ENCODE measurements at regions not wholly inside any gene's neighbourhood (a gene's known extent, or its start where the extent isn't known, plus 50 kb on each side); places are given as distances from the start of the nearest gene placed in this dataset.

DNA sequence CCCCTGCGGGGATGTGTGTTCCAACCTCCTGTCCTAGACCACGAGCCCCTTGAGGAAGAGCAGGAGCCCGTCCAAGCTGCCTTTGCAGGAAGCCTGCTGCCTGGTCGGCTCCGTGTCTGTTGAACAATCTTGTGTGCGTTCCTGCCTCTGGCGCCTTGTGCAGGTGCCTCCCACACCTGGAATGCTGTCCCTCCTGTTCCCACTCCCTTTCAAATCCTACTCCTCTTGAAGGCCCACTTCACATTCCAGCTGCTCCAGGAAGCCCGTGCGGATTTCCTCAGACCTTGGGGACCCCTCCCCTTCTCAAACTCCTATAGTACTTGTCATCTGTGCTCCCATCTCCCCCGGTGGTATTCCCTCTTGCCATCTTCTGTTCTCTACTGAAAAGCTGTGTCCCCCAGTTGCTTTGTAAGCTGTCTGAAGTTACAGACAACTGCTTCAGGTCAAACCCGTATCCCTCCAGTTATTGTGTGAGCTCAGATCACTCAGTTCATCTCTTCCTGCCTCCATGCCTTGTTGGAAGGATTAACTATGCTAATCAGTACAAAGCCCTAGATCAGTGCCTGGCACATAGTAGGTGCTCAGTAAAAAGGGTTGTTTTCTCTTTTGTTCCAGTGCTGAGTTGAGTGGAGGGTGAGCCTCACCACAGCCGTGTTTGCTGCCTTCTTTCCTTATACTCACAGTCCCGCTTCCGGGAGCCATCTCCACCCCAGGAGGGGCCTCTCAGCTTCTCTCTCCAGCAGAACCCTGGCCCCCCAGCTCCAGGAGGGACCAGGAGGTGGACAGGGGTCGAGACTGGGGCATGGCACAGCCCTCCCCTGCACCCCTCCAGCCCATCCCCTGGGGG is 241.8 kb upstream of the CIBAR2 start:
- DNase-seq (ENCODE audit: extremely low read depth in 1 of 2, low read depth in 1 of 2): no peak

DNA sequence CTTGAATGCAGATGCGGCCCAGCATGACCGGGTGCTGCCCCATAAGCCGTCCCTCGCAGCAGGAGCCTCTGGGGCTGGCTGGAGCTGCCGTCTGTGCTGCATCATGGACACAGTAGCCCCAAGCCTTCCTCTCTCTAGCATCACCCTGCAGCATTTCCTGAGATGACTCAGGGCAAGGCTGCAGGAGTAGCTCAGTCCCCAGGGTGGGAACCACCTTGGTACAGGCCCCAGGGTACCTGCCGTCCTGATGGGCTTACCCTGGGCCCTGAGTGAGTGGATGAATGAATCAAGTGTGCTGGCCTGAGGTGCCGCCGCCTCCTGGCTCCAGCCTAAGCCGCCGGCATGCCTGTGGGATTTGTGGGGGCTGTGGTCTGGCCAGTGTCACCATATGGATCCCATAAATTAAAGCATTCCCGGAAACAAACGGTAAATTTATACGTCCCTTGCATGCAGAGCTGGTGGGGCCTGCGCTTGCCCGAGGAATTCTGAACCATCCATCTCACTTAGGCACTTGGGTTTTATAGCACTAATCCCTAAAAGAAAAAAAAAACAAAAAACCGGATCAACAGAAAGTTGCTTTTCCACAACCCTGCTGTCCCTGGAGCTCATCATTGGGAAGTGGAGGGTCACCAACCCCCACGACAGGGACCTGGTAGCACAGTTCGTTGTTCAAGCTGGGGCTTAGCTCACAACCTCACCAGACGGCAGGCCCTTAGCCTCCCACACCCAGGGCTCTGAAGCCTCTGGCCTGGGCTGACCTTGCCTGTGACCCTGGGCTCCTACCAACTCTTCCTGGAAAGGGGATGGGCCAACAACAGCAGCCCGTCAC is 242.6 kb upstream of the CIBAR2 start:
- no peak for DNase-seq (ENCODE audit: extremely low read depth in 1 of 2, low read depth in 1 of 2)

DNA sequence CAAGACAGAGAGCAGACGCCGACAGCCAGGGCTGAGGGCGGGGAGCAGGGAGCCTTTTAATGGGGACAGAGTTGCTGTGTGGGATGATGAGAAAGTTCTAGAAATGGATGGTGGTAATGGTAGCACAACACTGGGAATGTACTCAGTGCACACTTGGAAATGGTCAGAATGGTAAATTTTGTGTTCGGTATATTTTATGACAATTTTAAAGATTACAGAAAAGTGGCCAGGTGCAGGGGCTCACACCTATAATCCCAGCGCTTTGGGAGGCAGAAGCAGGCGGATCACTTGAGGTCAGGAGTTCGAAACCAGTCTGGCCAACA is 243.2 kb upstream of the CIBAR2 start:
- no peak for DNase-seq (ENCODE audit: extremely low read depth in 1 of 2, low read depth in 1 of 2)

DNA sequence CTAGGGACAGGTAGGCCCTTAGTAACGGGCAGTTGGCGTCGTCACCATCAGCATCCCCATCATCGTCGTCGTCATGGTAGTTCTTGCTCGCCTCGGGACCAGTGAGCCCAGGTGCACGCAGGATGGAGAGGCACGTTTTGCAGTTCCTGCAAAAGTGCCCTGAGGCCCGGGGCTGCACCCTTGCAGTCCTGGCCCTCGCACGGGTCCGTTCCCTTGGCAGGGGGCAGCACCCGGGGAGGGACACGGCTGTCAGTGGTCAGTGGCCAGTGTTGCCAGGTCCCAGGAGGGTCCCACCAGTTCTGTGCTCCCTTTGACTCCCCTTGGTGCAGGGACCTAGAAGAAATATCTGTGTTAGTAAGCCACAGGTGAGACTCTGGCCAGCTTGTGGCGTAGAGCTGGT is 243.9 kb upstream of the CIBAR2 start:
- no peak for DNase-seq (ENCODE audit: extremely low read depth in 1 of 2, low read depth in 1 of 2)

DNA sequence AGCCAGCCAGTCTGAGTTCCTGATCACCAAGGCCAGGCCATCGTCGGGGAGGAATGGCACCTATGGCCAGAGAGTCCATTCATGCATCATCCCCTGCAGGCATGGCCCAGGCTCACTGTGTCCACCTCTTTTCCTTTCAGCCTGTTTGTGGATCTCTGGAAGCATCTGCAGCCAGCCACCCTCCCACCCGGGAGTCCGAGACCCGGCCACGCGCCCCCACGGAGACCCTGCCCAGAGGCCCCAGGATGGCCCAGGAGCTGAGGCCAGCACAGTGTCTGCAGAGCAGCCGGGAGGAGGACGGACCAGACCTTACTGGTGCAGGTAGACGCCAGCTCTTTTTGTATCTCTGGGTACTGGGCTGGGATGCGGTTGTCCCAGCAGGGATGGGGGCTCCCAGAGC is 245.1 kb upstream of the CIBAR2 start:
- no peak for DNase-seq (ENCODE audit: extremely low read depth in 1 of 2, low read depth in 1 of 2)

DNA sequence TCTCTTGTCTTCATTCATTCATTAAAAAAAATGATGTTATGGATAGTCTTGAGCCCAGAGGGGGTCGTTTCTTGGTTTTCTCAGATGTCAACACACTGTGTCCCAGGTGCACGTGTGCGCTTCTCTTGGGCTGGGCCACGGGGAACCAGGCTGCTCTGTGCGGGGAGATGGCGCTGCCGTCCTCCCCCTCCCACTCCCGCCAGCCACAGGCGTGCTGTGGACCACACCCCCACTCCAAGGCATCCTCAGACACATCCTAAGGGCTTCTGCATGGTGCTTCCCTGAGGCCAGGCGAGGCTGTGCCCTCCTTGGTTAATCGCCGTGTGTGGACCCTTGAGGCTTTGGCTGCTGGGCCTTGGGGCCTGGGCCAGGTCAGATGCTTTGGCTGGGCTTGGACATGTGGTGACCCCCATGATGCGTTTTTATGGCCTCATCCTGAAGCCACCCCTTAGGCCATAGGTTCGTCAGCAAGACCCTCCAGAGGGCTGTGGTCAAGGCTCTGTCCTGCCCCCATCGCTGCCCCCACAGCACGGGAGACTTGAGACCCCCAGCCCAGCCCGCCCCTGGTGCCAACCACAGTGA is 245.7 kb upstream of the CIBAR2 start:
- no peak for DNase-seq (ENCODE audit: extremely low read depth in 1 of 2, low read depth in 1 of 2)

DNA sequence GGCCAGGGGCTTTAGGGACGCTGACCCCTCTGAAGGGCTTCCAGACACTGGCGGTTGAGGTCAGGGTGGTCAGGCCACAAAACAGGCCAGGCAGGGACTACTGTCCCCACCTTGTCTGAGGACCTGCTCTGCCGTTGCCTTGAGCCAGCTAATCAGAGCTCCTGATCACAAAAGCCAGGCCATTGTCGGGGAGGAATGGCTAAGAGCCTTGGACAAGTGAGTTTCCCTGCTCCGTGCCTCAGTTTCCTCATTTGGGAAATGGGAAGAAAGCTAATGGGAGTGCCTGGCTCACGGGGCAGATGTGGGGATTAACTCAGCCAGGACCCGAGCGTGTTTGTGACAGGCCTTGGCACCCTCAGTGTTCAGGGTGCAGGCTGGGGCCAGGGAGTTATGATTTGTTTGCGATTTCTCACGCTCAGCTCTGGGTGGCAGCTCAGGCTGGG is 246.5 kb upstream of the CIBAR2 start:
- DNase-seq (ENCODE audit: extremely low read depth in 1 of 2, low read depth in 1 of 2): no peak

DNA sequence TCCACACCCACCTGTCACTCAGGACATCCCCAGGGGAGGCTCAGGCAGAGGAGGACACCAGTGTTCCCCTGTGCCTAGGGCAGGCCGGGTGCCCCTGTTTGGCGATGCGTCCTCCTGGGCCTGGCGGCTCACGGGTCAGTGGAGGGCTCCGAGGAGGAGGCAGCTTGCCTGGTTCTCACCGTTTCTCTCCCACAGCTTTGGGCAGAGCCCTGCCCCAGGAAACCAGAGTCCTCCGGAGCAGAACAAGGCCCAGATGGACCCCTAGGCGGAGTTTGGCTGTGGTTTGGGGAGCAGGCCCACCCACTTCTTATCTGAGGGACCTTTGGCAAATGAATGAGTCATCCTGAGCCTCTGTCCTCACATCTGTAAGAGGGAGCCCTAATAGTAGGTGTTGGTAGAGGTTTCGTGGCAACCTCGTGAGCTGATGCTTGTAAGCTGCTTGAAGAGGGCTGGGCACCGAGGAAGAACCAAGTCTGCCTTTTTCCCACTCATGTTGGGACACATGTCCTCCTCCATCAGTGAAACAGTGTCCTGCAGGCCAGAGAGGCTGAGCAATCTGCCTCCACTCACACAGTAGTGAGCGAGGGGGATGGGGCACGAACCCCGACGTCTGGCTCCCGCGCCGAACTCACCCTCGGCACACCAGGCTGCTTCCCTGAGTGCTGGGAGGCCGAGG is 247.0 kb upstream of the CIBAR2 start:
- DNase-seq (ENCODE audit: extremely low read depth in 1 of 2, low read depth in 1 of 2): no peak

DNA sequence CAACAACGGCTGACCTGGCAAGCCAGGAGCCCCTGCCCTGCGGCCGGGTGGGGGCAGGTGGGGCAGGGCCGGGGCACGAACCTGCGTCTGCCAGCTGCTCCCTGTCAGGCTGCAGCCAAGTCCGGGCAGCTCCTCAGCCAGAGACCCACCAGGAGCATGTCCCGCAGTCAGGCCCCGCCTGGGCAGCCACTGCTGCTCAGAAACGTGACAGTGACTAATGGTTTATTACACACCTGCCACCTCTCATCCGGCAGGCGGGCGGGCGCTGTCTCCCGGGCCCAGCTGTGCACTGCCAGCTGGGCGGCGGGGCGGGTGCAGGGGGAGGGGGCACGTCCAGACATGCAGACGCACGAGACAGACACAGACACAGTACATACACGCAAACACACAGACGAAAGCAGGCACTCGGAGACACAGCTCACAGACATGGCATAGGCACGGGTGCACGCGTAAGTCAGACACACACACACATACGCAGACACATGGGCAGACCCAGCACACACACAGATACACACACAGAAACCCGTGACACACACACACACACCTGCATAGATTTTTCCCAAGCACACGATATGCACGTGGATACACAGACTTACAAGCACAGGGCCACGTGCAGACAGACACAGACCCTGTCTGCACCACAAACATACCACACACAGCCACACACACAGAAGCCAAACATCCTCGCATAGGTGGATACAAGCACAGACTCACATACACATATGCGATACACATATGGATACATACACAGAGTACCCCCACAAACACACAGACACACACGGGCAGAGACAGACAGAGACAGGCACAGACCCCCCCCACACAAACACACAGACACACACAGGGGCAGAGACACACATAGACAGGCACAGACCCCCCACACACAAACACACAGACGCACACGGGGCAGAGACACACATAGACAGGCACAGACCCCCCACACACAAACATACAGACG is 248.3 kb upstream of the CIBAR2 start:
- DNase-seq (ENCODE audit: extremely low read depth in 1 of 2, low read depth in 1 of 2): no peak

DNA sequence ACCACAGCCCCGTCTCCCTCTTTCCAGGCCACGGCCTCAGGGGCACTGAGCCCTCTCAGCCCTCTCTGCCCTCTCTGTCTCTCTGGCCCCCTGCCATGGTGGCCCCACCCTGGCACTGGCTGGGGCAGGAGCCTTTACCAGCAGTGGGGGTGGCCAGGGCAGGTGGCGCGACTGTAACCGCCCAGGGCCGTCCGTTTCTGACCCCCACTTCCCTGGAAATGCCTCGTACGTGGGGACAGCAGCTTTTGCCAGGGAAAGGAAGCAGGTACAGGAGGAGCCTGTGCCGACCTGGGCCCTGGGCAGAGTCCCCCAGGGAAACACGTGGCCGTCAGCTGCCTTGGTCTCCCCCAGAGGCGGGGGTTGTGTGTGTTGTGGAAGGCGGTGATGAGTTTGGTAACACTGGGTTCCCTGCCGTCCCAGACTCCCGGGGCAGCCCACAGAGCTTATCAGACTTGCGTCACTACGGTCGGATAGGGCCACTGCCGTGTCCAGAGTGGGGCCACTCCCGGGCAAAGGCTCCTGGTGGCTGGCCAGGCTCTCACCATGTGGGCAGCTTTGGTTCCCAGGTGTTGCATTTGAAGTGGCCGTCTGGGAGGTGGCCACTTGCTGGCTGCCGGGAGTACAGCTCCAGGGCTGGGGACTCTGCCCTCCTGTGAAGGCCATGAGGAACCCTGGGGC is 249.3 kb upstream of the CIBAR2 start:
- DNase-seq (ENCODE audit: extremely low read depth in 1 of 2, low read depth in 1 of 2): no peak

DNA sequence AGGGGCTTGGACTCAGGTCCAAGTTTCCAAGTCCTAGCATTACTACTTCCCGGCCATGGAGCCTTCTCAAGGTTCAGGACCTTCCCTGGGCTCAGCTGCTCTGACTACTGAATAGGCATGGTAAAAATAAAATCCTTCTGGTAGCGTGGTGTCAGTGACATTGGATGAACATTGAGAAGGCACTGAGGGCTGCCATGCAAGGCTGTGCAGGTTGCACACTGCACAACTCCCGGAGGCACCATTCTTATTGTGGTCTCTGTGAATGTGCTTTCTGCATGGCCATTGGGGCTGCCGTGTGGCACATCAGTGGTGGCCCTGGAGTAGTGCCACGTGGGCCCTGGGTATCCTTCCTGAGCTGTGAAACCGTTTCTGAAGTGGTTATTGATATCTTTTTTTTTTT is 250.2 kb upstream of the CIBAR2 start:
- no peak for DNase-seq (ENCODE audit: extremely low read depth in 1 of 2, low read depth in 1 of 2)

DNA sequence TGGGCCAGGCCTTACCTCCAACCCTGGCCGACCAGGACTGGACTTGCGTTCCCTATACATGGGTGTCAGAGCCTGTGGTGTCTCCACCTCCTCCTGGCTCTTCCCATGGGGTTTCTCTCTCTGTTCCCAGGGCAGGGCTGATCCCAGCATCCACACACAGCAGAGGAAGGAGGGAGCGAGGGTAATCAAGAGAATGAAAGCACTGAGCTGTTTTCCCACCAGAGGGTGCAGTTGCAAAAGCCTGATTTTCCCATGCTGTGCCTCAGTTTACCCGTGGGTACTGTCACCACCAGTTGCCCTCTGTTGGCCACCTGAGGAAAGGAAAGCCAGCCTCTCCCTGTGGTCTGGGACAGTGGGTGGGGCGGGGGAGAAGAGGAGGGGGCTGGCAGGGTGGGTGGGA is 249.7 kb upstream of the GSE1 start:
- DNase-seq (ENCODE audit: extremely low read depth in 1 of 2, low read depth in 1 of 2): no peak

DNA sequence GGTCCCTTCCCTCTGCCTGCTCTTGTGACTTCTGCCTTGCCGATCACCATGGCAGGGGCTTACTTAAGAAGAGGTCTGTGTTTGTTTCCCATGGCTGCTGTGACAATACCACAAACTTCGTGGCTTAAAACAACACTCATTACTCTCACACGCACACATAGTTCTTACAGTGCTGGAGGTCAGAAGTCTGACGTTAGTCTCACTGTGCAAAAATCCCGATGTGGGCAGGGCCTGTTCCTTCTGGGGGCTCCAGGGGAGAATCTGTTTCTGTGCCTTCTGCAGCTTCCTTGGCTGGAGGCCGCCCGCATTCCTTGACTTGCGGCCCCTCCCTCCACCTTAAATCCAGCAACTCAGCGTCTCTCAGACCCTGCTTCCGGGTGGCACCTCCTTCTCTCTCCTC is 249.2 kb upstream of the GSE1 start:
- DNase-seq (ENCODE audit: extremely low read depth in 1 of 2, low read depth in 1 of 2): no peak

DNA sequence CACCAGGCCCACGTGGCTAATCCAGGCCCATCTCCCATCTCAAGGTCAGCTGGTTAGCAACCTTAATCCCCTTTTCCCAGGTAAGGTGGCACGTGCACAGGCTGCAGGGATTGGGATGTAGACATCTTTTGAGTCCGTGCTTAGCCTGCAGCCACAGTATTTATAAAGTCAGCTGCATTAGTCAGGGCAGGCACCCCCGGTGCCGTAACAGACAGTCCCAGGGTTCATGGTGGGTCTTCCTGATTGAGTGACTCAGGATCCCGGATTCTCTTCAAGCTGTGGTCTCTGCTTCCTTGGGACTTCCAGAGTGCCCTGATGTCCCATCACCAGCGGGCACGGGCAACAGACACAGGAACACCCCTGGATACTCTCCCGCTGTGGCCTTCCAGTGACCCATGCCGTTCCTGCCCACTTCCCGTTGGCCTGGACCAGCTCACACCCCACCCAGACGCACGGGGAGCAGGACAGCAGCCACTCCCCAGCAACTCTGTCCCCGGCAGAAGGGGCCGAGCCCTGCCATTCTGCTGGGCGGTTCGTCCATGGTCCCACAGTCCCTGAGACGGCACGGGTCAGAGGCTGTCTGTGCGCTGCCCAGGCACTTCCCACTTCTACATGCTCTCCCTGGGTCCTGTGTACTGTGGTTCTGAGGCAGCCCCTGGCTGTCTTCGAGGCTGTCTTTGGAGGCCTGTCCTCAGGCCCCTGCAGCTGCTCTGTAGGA is 248.6 kb upstream of the GSE1 start:
- DNase-seq (ENCODE audit: extremely low read depth in 1 of 2, low read depth in 1 of 2): no peak

DNA sequence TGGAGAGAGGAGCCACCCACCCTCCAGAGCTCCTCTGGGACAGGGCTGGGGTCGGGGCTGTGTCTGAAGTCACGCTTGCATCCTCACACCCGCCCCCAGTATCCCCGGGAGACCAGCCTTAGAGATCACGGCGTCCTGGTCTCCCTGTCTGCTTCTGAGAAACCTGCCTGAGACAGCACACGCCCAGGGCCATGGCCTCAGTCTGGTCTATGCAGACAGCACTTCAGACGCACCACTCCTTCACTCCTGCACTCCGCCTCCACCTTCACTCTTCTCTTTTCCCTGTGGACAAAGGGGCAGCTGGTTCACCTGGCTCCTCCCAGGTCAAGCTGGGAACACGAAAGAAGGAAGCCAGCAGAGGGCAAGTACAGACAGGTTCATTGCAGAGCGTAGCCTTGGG is 248.0 kb upstream of the GSE1 start:
- DNase-seq (ENCODE audit: extremely low read depth in 1 of 2, low read depth in 1 of 2): no peak

DNA sequence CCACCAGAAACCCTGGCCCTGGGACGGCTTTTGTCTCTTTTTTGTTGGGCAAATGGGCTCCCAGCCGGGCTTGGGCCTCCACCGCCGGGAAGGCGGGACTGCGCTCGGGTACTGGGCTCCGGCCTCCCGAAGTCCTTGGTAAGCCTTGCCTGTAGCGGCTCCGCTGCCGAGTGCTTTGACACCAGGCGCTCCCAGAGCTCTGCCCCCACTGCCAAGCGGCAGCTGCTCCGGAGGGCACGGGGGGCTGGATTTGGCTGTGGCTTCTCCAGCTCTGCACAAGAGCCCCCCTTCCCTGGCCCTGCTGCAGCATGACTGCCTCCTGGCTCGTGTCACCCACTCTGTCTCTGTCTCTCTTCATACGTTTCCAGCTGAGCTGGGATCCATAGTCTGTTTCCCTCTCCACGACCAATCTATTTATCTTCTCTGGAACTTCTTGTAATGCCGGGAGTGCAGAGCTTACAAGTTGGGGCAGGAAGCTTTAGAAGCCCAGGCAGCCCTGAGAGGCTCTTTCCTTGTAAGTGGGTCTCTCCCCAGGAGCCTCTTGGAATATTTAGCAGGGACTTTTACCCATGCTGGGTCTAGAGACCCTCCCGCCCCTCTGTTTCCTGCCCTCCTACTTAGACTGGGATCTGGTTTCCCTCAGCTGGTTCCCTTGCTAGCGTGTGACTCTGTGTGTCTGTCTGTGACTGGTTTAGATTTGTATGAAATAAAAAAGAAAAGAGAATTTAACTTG is 246.9 kb upstream of the GSE1 start:
- no peak for DNase-seq (ENCODE audit: extremely low read depth in 1 of 2, low read depth in 1 of 2)

DNA sequence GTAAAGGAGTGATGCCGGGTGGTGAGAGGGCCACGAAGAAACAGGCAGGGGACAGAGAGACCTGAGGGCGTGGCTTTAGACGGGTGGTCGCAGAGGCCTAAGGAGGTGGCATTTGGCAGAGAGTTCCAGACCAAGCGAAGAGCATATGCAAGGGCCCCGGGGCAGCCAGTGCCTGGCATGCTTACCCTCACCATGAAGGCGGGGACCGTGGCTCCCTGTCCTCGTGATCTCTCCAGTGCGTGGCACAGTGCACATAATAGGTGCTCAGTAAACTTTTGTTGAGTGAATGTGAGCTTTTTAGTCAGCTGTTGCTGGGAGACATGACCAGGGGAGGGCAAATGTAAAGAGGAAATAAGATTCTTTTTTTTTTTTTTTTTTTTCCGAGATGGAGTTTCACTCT is 245.6 kb upstream of the GSE1 start:
- no peak for DNase-seq (ENCODE audit: extremely low read depth in 1 of 2, low read depth in 1 of 2)

DNA sequence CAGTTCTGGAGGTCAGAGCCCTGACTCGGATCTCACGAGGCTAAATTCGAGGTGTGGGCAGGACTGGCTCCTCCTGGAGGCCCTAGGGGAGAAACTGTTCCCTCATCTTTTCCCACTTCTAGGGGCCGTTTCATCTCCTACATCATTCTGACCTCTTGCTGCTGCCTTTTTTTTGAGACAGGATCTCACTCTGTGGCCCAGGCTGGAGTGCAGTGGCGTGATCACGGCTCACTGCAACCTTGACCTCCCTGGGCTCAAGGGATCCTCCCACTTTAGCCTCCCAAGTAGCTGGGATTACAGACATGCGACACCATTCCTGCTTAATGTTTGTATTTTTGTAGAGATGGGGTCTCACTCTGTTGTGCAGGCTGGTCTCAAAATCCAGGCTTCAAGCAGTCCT is 244.1 kb upstream of the GSE1 start:
- DNase-seq (ENCODE audit: extremely low read depth in 1 of 2, low read depth in 1 of 2): no peak
